Endothelial cell of umbilical vein (primary cell): ENCODE measurements at regions not wholly inside any gene's neighbourhood (a gene's known extent, or its start where the extent isn't known, plus 50 kb on each side); places are given as distances from the start of the nearest gene placed in this dataset.

Source experiments
- BruUV-seq: library from RNA; stranded (reverse); fragments of 400-500 nt; replicated peaks from 2 replicates; lab custom pipeline; 2021; lab: Mats Ljungman, UMichigan
- CTCF ChIA-PET: fragments of 300-600, 350-600 bp; sonication (Branson Sonifier 250); formaldehyde crosslinking; loops from one replicate; lab custom pipeline; 2021; ENCODE audit warnings: antibody characterized with exemption, inconsistent platforms; lab: Charles Lee
- POLR2A ChIA-PET: fragments of 300-600, 350-600 bp; sonication (Branson Sonifier 250); formaldehyde crosslinking; loops from one replicate; lab custom pipeline; 2021; ENCODE audit warnings: antibody characterized with exemption, inconsistent platforms; lab: Charles Lee
- DNase-seq: peaks from one replicate; pipeline ENCODE4 v3.0.0-alpha.2; 2011; ENCODE audit warnings: low read depth, low spot score
- FAIRE-seq: peaks from 2 replicates; lab custom pipeline; 2011; peaks lifted over from hg19 to GRCh38; lab: Jason Lieb, UNC
- H2AFZ ChIP-seq: 2 replicates; pipeline ENCODE4 v1.6.0; 2012; ENCODE audit warnings: low read depth, low read length, control low read depth, inconsistent platforms
- H3K27ac ChIP-seq: 2 replicates; pipeline ENCODE4 v1.5.1; 2011; ENCODE audit warnings: low read depth, mild to moderate bottlenecking, control low read depth, low read length, moderate library complexity; ENCODE audit not compliant: insufficient read depth
- H3K27me3 ChIP-seq, 2 experiments: 2 replicates each; pipeline versions ENCODE4 v1.6.0 to v1.6.1; 2011; ENCODE audit warnings: low read length in 2 of 2, mixed read lengths in 1 of 2; ENCODE audit not compliant: control insufficient read depth in 2 of 2, insufficient read depth in 2 of 2
- H3K36me3 ChIP-seq, 2 experiments: 2 replicates in 1 of 2; 3 replicates in 1 of 2; pipeline ENCODE4 v1.5.1; 2011; ENCODE audit warnings: low read length in 2 of 2, mild to moderate bottlenecking in 1 of 2, moderate library complexity in 1 of 2; ENCODE audit not compliant: control insufficient read depth in 2 of 2, insufficient read depth in 2 of 2; ENCODE audit errors: extremely low read depth in 1 of 2
- H3K4me1 ChIP-seq: 3 replicates; pipeline ENCODE4 v1.5.1; 2011; ENCODE audit warnings: mild to moderate bottlenecking, low read length; ENCODE audit not compliant: control insufficient read depth, insufficient read depth; ENCODE audit errors: extremely low read depth
- H3K4me2 ChIP-seq: 2 replicates; pipeline ENCODE4 v1.6.1; 2011; ENCODE audit warnings: low read length, control low read depth, mixed read lengths; ENCODE audit not compliant: insufficient read depth
- H3K4me3 ChIP-seq, 3 experiments: fragments of 200-600 bp in 1 of 3; sonication (generic), shearing (Covaris generic) in 1 of 3; replicated peaks in 1 of 3; 2 replicates each; pipeline ENCODE4 v1.5.1; 2011 to 2016; ENCODE audit warnings: control low read depth in 3 of 3, low read length in 3 of 3, mild to moderate bottlenecking in 2 of 3, inconsistent platforms in 1 of 3, low read depth in 1 of 3, moderate library complexity in 1 of 3; ENCODE audit not compliant: insufficient read depth in 1 of 3
- H3K79me2 ChIP-seq: 2 replicates; pipeline ENCODE4 v1.6.0; 2012; ENCODE audit warnings: low read length, inconsistent platforms; ENCODE audit not compliant: control insufficient read depth, insufficient read depth
- H3K9ac ChIP-seq: replicated peaks from 2 replicates; pipeline ENCODE3; 2011; ENCODE audit warnings: low read length, control low read depth; ENCODE audit not compliant: insufficient read depth; ENCODE audit errors: extremely low read depth
- H3K9me1 ChIP-seq: replicated peaks from 3 replicates; pipeline ENCODE4 v1.6.0; 2011; ENCODE audit warnings: mild to moderate bottlenecking, low read length; ENCODE audit not compliant: control insufficient read depth, insufficient read depth; ENCODE audit errors: extremely low read depth
- H3K9me3 ChIP-seq: replicated peaks from 2 replicates; pipeline ENCODE4 v1.5.1; 2012; ENCODE audit warnings: low read length, inconsistent platforms; ENCODE audit not compliant: control insufficient read depth, insufficient read depth
- H4K20me1 ChIP-seq: replicated peaks from 2 replicates; pipeline ENCODE3; 2011; ENCODE audit warnings: mild to moderate bottlenecking, low read length; ENCODE audit not compliant: control insufficient read depth, insufficient read depth; ENCODE audit errors: extremely low read depth
- EZH2 ChIP-seq: IDR thresholded peaks from 2 replicates; pipeline ENCODE4 v1.6.1; 2012; ENCODE audit warnings: borderline replicate concordance, low read depth, mild to moderate bottlenecking, moderate library complexity, low read length, inconsistent platforms; ENCODE audit not compliant: severe bottlenecking
- FOS ChIP-seq: IDR thresholded peaks from 2 replicates; pipeline ENCODE4 v1.6.1; 2011; ENCODE audit warnings: mild to moderate bottlenecking, low read length, moderate library complexity, borderline replicate concordance; ENCODE audit not compliant: insufficient read depth
- GATA2 ChIP-seq: IDR thresholded peaks from 2 replicates; pipeline ENCODE4 v1.7.0; 2011; ENCODE audit warnings: low read depth, mild to moderate bottlenecking, moderate library complexity, mixed read lengths, low read length; ENCODE audit not compliant: insufficient read length, insufficient read depth
- JUN ChIP-seq: IDR thresholded peaks from 2 replicates; pipeline ENCODE4 v1.6.1; 2011; ENCODE audit warnings: borderline replicate concordance, low read depth; ENCODE audit not compliant: insufficient read length, insufficient read depth
- MYC ChIP-seq: IDR thresholded peaks from one replicate; pipeline ENCODE4 v1.6.1; 2011; ENCODE audit warnings: mild to moderate bottlenecking, low read depth, low read length
- POLR2A ChIP-seq: IDR thresholded peaks from 2 replicates; pipeline ENCODE4 v1.6.1; 2012; ENCODE audit warnings: low read depth, mild to moderate bottlenecking, control low read depth, low read length
- POLR2AphosphoS5 ChIP-seq: IDR thresholded peaks from 2 replicates; pipeline ENCODE4 v1.6.1; 2012; ENCODE audit warnings: low read depth, mild to moderate bottlenecking, control low read depth, low read length, moderate library complexity; ENCODE audit not compliant: insufficient read depth
- dilution Hi-C: fragments of 300-500 bp; cut with MboI; formaldehyde crosslinking; loops from one replicate; pipeline ENCODE4 v1.15.0; 2019; ENCODE audit warnings: low sequenced_read_pairs; ENCODE audit not compliant: extremely low pct_ligation_motif_present
- intact Hi-C: fragments of 100-400 bp; cut with micrococcal nuclease; formaldehyde crosslinking; loops from one replicate; pipeline ENCODE4 v1.10.0; 2022
- TF ChIP-seq, protein P1 (sequence below): IDR thresholded peaks from 2 replicates; pipeline ENCODE4 v1.6.1; 2011; ENCODE audit not compliant: insufficient read depth, insufficient read length
- TF ChIP-seq, protein P2 (sequence below), 2 donors: IDR thresholded peaks; 1 replicate in 1 of 2; 2 replicates in 1 of 2; pipeline ENCODE4 v1.5.1; 2011; ENCODE audit warnings: low read length in 2 of 2, mild to moderate bottlenecking in 2 of 2, moderate library complexity in 2 of 2, control low read depth in 1 of 2, inconsistent platforms in 1 of 2, low read depth in 1 of 2; ENCODE audit not compliant: insufficient read depth in 1 of 2; ENCODE audit errors: extremely low read depth in 1 of 2

DNA sequence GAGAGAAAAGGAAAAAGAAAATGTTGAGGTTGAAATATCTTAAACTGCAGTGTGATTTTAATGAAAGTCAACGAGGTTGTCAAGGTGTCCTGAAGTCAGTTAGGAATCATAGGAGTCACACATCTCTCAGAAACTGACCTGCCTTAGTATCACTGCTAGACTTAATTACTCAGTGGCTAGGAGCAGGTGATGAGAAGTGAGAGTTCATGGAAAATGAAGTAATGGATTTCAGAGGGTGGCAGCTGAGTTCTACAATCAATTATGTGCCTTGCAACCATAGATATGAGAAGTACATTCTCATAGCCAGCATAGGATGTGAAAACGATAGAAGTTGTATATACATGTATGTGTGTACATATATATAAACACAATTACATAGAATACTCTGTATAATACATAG, 1269.7 kb downstream of the FSTL5 start:
- H2AFZ ChIP-seq = no peak overlapping the region
- FAIRE-seq (no peak), DNase-seq (no peak)
- H3K4me1 ChIP-seq = no peaks in the 10 kb centered on the region
- H3K9me1 ChIP-seq = no peaks in the 10 kb centered on the region
- H3K4me2 ChIP-seq = no peak overlapping the region
- intact Hi-C loops = no loop called here
- H4K20me1 ChIP-seq = no peaks in the 10 kb centered on the region
- H3K27me3 ChIP-seq = no peaks in the 10 kb centered on the region
- no peak overlapping the region for H3K9ac ChIP-seq
- no peak overlapping the region for H3K4me3 ChIP-seq
- CTCF ChIA-PET = no interaction called here
- no peaks in the 10 kb centered on the region for H3K36me3 ChIP-seq
- no peak overlapping the region for H3K27ac ChIP-seq
- TF ChIP-seq POLR2A (no peak), POLR2AphosphoS5 (no peak), JUN (no peak), EZH2 (no peak), GATA2 (no peak), FOS (no peak), MYC (no peak)
- TF ChIP-seq, protein P1, sequence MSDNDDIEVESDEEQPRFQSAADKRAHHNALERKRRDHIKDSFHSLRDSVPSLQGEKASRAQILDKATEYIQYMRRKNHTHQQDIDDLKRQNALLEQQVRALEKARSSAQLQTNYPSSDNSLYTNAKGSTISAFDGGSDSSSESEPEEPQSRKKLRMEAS = no peak
- TF ChIP-seq, protein P2, sequence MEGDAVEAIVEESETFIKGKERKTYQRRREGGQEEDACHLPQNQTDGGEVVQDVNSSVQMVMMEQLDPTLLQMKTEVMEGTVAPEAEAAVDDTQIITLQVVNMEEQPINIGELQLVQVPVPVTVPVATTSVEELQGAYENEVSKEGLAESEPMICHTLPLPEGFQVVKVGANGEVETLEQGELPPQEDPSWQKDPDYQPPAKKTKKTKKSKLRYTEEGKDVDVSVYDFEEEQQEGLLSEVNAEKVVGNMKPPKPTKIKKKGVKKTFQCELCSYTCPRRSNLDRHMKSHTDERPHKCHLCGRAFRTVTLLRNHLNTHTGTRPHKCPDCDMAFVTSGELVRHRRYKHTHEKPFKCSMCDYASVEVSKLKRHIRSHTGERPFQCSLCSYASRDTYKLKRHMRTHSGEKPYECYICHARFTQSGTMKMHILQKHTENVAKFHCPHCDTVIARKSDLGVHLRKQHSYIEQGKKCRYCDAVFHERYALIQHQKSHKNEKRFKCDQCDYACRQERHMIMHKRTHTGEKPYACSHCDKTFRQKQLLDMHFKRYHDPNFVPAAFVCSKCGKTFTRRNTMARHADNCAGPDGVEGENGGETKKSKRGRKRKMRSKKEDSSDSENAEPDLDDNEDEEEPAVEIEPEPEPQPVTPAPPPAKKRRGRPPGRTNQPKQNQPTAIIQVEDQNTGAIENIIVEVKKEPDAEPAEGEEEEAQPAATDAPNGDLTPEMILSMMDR (IDR thresholded peaks at IDR 0.05; ENCODE audit: extremely low read depth in 1 of 2, insufficient read depth in 1 of 2, low read depth in 1 of 2, low read length in 2 of 2) = no peak
- peaks cover 3% of the 10 kb centered on the region for H3K9me3 ChIP-seq
- dilution Hi-C loops = no loop called here
- H3K79me2 ChIP-seq = no peaks in the 10 kb centered on the region
- no TSS peak for BruUV-seq
- POLR2A ChIA-PET = no interaction called here
